Lung microvascular endothelial cell (primary cell): ENCODE measurements at regions not wholly inside any gene's neighbourhood (a gene's known extent, or its start where the extent isn't known, plus 50 kb on each side); places are given as distances from the start of the nearest gene placed in this dataset.

Experiments
- DNase-seq, 2 donors: peaks; one replicate each; pipeline versions ENCODE4 v3.0.0 to v3.0.0-alpha.2; 2010; ENCODE audit warnings: low read depth in 2 of 2

DNA sequence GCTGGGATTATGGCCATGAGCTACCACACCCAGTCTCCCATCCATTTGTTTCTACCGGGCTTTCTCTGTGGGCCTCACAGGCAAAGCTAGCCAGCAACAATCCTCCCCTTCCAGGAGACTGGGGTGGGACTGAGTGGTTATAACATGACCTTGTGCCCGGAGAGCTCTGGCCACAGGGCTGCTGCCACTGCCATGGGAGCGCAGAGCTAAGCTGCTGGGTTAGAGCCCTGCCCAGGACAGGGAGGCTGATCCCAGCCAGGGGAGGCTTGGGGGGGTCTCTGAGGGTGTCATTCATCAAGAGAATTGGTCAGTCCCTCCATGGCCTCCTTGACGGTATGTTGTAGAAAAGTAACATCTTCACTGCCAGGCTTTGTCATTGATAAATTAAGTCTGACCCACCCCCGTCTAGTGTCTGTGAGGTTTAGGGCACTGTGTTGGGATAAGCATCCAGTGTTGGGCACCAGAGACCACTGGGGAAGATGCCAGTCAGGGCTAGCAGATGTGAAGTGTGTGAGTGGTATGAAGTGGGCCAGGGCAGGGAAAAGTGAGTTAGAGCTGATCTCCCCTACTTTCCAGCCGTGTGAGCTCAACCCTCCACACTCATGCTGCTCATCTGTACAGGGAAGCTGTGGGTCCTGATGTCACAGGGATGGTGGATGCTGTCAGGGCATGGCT is 368.4 kb upstream of the HS6ST1 start:
- no peak for DNase-seq

DNA sequence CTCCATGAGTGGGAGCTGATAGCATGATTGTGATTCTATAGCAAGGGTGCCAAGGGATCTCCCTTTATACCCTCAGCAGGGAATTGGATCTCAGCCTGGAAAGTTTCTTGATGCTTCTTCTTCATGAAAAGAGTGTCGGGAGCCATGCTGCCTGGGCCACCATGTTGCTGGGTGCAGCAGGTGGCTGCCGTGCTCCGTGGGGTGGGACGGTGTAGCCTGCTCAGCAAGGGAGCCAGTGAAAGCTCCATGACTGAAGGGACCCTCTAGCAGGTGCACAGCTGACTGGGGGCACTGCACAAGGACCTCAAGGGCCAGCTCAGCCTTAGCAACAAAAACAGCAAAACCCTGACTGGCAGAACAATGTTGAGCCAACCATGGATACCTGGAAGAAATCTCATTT is 368.9 kb upstream of the HS6ST1 start:
- DNase-seq, result no peak

DNA sequence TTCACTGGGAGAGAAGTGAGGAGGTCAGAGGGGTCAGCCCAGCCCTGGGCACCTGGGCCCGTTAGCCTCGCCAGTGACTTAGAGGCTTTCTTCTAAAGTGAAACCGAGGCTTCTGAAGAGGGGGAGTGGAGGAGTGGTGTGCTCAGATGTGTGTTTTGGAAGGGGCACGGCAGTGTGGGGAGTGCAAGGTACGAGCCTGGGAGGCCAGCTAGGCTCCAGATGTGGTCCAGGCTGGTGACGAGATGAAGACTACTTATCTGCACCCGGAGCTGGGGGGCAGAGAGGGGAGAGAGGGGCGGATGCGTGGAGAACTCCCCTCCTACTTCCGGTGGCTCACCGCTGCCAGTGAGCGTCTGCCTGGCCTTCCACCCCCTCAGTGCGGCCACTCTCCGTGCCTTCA is 371.3 kb upstream of the HS6ST1 start:
- no peak for DNase-seq

DNA sequence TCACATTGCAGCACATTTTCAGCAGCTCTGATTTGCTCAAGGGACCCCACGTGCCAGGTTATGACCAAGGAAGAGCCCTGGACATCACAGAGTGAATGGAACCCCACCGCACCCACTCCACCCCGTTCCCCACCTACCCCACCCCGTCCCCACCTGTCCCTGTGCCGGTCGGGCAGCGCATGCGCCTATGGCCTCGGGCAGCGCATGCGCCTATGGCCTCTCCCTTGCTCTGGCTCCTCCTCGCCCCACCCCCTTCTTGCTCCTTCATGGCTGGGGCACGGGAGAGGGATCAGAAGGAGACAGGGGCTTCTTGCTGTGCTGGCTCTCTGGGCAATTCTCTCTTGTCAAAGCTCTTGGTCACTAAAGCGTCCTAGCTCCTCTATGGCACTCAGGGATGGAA is 371.8 kb upstream of the HS6ST1 start:
- DNase-seq, result no peak

DNA sequence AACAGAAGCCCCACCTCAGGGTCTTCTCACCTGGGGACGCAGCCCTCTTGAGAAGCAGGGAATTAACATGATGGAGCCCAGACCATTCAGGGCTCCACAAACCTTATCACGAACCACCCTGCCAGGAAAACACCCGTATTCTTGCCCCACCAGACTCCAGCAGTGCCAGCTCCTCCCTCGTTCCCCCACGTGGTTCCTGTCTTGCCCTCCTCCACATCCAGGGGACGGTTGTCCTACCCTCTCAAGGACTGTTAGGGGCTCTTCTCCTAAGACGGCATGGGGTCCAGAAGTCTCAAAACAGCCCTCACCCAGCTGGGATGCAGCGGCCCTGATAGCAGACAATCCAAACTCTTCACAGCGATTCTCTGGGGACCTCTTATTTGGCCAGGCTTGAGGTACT is 372.2 kb upstream of the HS6ST1 start:
- no peak for DNase-seq

DNA sequence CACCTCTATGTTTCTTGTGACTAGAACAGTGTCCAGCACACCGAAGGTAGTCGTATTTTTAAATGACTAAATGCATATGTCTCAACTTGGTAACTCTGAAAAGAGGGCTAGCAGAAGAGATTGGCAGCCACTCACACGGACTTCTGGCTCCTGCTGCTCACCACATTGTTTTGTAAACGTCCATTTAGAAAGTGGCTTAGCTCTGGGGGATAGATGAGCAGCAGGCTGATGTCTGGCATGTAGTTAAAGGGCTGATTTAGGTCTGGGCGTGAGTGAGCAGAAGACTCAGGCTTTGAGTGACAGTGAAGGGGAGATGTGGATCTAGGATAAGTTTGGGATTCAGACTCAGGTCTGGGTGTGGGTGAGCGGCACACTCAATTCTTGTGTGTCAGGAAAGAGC is 372.9 kb upstream of the HS6ST1 start:
- DNase-seq, result no peak

DNA sequence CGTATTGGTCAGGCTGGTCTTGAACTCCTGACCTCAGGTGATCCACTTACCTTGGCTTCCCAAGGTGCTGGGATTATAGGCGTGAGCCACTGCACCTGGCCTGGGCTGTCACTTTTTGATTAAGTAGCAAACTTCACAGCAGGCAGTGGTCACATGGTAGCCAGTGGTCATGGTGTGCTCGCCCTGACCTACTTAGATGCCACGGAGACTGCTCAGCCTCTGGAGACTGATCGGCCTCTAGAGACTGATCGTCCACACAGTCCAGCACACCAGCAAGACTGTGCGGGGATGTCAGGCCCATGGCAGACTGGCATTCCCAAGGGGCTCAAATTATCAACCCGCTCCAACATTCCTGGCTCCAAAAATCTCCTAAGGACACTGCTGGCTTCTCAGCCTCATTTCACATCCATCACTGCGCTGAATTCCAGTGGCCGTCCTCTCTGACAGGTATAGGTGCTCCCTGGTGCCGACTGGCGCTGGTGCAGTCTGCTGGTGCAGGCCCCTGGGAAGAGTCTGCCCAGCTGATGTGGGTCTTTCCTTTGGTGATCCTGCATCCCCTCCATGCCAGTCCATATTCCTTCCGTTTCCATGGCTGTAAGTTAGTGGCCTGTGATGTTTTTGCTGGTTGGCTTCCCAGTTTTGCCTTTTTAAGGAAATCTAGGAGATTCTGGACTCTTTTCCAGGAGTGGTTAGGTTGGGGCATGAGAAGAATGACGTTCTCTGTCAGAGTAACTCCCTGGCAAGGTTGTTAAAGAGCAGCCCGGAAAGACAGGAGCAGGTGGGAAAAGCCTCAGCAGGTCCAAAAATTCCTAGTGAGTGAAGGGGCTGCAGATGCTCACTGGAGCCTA is 374.5 kb upstream of the HS6ST1 start:
- DNase-seq, result no peak

DNA sequence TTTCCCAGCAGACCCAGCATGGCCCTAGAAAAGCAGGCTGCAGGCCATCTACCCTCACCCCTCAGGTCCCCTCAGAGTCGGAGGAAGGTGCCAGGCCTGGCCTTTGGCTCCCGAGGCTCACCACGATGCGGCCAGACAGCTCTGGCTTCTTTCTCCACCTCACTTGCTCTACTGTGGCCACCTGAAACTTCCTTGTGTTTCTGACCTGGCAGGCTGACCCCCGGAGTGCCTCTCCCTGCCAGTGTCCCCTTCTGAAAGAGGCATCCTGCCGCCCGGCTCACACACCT is 375.0 kb upstream of the HS6ST1 start:
- no peak for DNase-seq

DNA sequence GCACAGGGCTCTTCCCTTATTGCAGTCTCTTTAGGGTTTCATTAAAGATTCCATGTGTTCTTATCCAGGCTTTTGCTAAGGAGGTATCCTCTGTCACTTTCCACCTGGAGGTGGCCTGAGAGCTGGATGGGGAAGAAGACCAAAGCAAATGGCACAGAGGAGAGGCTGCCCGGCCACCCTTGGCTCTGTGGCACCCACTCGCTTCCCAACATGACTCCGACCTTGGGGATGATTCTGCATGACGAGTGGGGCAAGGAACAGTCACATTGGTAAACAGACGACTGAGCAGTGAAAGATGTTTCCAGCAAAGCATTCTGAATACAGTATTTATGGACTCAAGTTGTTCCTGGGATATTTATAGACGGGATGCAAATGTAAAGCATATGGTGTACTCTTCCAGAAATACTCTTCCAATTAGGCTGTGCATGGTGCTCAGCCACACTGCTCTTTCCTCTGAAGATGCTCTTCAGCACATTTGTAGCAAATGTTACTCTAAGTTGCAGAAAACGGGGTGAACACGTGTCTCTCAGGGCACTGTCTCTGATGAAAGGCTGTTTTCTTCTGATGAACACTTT is 377.1 kb upstream of the HS6ST1 start:
- DNase-seq, result no peak

DNA sequence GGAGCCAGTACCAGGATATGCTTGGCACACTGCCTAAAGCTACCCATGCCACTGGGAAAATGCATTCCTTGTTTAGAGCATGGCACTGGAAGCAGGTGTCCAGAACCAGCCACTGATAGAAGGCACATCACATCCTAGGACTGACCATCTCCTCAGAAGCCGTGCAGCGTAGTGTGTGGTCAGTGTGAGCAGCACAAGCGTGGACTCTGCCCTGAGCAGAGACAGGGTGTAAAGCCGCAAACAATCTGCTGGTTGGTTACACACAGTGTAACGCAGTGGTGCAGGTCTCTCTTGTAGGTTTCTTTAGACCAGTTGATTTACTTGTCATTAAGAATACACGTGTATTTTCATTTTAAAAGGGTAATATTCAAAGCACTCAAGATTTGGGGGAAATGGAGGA is 377.8 kb upstream of the HS6ST1 start:
- no peak for DNase-seq

DNA sequence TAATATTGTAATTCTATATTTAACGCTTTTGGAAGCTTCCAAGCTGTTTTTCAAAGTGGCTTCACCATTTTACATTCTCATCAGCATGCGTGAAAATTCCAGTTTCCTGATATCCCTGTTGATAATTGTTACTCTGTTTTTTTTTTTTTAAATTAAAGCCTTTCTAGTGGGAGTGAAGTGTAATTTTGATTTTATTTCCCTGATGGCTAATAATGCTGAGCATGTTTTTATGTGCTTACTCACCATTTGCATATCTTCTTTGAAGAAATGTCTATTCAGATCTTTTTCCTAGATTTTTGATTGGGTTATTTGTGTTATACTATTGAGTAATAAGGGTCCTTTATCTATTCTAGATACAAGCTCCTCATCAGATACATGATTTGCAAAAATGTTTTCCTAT is 382.8 kb upstream of the HS6ST1 start:
- no peak for DNase-seq

DNA sequence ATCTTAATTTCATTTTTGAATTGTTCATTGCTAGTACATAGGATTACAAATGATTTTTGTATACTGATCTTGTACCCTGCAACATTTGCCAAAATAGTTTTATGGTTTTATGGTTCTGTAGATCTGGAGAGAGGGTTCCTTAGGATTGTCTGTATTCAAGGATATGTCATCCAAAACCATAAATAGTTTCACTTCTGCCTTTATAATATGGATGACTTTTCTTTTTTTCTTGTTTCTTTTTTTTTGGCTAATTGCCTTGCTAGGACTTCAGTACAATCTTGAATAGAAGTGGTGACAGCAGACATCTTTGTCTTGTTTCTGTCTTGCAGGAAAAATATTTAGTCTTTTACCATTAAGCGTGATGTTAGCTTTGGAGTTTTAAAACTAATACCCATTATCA is 383.9 kb upstream of the HS6ST1 start:
- no peak for DNase-seq

DNA sequence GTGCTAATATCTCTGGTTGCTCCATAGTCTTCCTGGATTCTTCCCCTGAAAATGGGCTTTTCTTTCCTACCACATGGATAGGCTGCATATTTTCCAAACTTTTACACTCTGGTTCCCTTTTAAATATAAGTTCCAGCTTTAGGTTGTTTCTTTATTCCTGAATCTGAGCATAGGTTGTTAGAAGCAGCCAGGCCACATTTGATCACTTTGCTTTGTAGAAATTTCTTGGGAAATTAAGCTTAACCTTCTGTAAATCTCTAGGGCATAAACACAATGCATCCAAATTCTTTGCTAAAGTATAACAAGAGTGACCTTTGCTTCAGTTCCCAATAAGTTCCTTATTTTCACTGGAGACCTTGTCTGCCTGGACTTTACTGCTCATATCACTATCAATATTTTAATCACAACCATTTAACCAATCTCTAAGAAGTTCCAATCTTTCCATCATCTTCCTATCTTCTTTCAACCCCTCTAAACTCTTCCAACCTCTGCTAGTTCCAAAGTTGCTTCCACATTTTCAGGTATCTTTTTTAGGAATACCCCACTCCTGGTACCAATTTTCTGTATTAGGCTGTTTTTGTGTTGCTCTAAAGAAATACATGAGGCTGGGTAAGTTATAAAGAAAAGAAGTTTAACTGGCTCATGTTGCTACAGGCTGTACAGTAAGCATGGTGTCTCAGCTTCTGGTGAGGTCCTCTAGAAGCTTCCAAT is 389.6 kb upstream of the HS6ST1 start:
- no peak for DNase-seq

DNA sequence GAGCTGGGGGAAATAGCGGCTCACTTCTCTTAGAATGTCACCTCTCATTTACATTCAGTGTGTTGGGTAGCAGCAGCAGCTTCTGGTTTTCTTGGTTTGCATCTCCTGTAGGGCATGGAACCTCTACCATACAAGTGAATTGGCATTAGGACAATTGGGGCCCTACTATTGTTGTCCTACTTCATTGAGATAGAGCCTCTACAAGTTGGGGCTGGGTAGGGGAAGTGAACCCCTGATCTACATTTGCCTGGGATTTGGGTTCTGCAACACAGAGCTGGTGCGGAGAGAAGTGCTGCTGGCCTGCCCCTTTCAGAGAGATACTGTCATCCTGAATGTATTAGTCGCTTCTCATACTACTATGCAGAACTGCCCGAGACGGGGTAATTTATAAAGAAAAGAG is 391.6 kb upstream of the HS6ST1 start:
- DNase-seq, result no peak

DNA sequence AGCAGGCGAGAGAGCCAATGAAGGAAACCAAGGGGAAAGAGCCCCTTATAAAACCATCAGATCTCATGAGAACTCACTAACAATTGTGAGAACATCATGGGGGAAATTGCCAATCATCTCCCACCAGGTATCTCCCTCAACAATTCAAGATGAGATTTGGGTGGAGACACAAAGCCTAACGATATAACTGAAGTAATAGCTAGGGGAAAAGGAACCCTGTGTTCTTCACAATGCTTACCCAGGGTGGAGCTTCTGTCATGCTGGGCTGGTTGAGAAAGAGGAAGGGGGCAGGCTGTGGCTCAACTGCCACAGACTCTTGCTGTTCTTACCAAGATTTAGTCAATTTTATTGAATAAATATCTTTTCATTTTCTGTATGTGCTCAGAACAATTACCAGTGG is 392.1 kb upstream of the HS6ST1 start:
- no peak for DNase-seq

DNA sequence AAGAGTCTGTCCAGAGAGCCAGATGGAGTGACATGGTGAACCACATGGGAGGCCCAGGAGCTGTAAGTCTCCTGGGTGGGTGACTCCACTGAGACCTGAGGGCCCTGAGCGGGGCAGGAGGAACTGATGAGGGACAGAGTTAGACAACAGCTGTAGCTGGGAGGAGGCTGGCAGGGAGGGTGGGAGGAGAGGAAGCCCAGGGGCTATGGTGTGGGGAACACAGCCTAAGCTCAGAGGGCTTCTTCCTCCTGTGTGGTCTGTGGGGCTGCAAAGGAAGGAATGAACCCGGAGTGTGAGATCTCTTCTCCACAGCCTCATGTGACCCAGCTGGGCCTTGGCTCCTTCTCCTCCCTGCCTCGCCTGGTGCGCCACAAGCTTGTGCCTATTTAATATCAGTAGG is 395.6 kb upstream of the HS6ST1 start:
- DNase-seq, result no peak

DNA sequence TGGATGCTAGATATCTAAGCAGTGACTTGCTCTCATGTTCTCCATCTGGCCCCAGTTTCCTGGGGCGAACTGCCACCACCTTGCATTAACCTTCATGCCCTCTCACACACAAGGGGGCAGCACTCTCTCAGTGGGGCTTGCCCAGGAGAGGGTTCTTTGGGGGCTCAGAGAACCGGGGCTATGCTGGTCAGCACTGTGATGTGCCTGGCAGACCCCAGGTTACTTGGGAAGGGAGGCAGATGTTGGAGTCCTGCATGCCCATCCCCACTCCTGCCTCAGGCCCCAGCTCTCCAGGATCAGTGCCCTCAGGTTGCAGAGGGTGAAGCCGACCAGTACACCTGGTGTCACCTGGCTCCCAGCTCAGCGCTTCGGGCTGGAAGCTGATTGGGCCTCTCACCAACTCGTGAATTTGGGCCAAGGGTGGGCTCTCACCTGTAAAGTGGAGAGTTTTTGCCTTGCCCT is 396.2 kb upstream of the HS6ST1 start:
- no peak for DNase-seq

DNA sequence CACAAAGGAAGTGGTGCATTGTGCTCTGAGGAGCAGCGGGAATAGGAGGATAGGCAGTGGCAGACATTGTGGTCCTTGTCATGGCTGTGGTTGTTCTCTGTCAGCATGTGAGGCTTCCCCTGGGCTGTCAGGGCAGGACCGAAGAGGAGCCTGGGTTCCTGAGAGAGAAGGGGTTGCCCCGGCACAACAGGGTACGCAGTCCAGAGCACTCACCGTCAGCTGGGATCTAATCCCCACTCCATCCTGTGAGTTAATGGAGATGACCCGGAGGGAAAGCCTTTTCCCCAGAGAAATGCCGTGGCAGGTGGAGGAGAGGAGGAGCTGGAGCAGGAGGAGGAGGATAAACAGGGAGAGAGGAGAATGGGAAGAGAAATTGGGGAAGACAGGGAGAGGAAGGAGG is 396.7 kb upstream of the HS6ST1 start:
- DNase-seq, result no peak

DNA sequence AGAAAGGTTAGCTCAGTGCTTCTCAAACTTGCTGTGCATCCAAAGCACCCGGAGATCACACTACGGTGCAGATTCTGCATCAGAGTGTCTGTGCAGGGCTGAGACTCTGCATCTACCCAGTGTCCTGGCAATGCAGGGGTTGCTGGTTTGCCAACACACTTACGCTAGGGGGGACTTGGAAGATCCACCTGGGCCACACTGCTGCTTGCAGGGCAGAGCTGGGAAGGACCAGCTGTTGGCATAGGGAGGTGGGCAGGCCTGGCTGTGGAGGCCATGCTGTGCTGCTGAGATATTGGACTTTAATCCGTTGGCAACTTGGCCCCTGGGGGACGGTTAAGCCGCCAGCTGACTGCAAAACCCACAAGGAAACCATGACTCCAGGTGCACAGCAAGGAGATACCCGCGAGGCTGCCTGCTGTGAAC is 397.6 kb upstream of the HS6ST1 start:
- no peak for DNase-seq

DNA sequence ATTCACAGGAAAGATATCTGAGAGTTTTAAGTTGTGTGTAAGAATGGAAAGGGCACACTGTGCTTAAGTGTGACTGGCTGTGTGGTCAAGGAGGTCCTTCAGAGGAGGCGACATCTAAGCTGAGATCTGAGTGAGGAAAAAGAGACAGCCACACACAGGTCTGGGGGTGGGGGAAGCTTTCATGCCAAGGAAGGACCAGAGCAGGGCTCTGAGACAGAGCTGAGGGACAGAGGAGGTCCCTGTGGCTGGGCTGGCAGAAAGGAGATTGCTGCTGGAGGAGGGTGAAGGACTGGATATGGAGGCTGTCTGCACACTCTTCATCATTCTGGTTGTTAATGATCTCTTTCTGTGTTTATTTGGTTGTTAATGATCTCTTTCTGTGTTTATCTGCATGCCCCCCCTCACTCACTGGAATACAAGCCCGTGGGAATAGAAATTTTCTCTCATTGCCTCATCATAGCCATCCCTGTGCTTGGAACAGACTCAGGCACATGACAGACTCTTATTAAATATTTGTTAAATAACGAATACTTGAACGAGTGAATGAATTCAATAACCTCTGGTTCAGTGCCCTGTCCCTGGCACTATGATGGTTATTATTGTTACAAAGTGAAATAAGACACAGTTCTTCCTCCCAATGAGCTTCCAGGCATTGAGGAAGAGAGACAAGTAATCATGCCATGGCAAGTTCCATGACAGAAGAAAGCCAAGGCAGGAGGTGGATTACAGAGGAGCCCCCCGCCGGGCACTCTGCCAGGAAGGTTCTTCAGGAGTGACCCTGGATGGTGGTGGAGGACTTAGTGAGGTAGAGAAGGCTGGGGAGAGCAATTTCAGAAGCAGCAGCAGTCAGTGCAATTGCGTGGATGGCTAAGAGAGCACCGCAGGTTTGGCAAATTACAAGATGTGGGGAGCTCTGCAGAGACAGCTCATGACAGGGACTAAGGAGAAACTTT is 399.4 kb upstream of the HS6ST1 start:
- no peak for DNase-seq
